HCT116 (cell line): ENCODE measurements at regions not wholly inside any gene's neighbourhood (a gene's known extent, or its start where the extent isn't known, plus 50 kb on each side); places are given as distances from the start of the nearest gene placed in this dataset.

Experiments used
- ATAC-seq: fragments of 200-7000 bp; cut with Tn5 transposase; 2 replicates; pipeline ENCODE4 v1.9.1; 2020; ENCODE audit warnings: mild to moderate bottlenecking, moderate library complexity
- BruUV-seq: library from RNA; stranded (reverse); fragments of 400-500 nt; replicated peaks from 2 replicates; lab custom pipeline; 2021; lab: Mats Ljungman, UMichigan
- CTCF ChIA-PET: fragments of 300-600 bp; sonication (Branson Sonifier 250); formaldehyde crosslinking; loops from one replicate; lab custom pipeline; 2021; ENCODE audit warnings: antibody characterized with exemption; lab: Charles Lee
- POLR2A ChIA-PET: fragments of 300-600, 350-600 bp; sonication (Branson Sonifier 250); formaldehyde crosslinking; loops from one replicate; lab custom pipeline; 2021; ENCODE audit warnings: antibody characterized with exemption; lab: Charles Lee
- RAD21 ChIA-PET, 2 experiments: fragments of 300-600 bp; sonication (Branson Sonifier 250); formaldehyde crosslinking; loops; one replicate each; lab custom pipeline; 2023; ENCODE audit warnings: low total read pairs in 2 of 2; ENCODE audit not compliant: uncharacterized antibody in 2 of 2, unreplicated experiment in 2 of 2, low non-redundant PET in 1 of 2; lab: Charles Lee
- DNase-seq: peaks from one replicate; pipeline ENCODE4 v3.0.0-alpha.2; 2010; ENCODE audit warnings: low read depth, low spot score
- H2AFZ ChIP-seq: fragments of 200-600 bp; shearing (Covaris generic), sonication (generic); 2 replicates; pipeline ENCODE4 v1.6.1; 2017; ENCODE audit warnings: low read depth, mixed run types, mixed read lengths, antibody characterized with exemption, low read length; ENCODE audit not compliant: poor library complexity, severe bottlenecking
- H3K27ac ChIP-seq: 2 replicates; pipeline ENCODE4 v1.5.1; 2012; ENCODE audit warnings: low read depth, low read length
- H3K27me3 ChIP-seq: fragments of 200-600 bp; sonication (generic); 2 replicates; pipeline ENCODE4 v1.6.1; 2016; ENCODE audit warnings: mixed run types, low read length, mixed read lengths; ENCODE audit not compliant: insufficient read depth
- H3K36me3 ChIP-seq, 2 experiments: fragments of 200-500 bp in 1 of 2; fragments of 200-600 bp in 1 of 2; sonication (Bioruptor generic) in 1 of 2; sonication (generic) in 1 of 2; 2 replicates each; pipeline versions ENCODE4 v1.5.1 to v1.6.1; 2014 to 2016; ENCODE audit warnings: low read length in 2 of 2, inconsistent platforms in 1 of 2, mixed read lengths in 1 of 2, mixed run types in 1 of 2; ENCODE audit not compliant: insufficient read depth in 2 of 2, control insufficient read depth in 1 of 2
- H3K4me1 ChIP-seq, 2 experiments: fragments of 200-600 bp in 1 of 2; sonication (generic) in 1 of 2; 2 replicates each; pipeline versions ENCODE4 v1.5.1 to v1.6.1; 2012 to 2017; ENCODE audit warnings: low read length in 2 of 2, inconsistent platforms in 1 of 2, mild to moderate bottlenecking in 1 of 2, mixed read lengths in 1 of 2, mixed run types in 1 of 2, moderate library complexity in 1 of 2; ENCODE audit not compliant: insufficient read depth in 2 of 2, control insufficient read depth in 1 of 2
- H3K4me2 ChIP-seq: fragments of 200-600 bp; sonication (generic); 2 replicates; pipeline ENCODE4 v1.6.1; 2017; ENCODE audit warnings: mixed run types, low read length, mixed read lengths
- H3K4me3 ChIP-seq, 2 experiments: fragments of 200-600 bp in 1 of 2; sonication (generic) in 1 of 2; replicated peaks in 1 of 2; 2 replicates each; pipeline ENCODE4 v1.5.1; 2011 to 2016; ENCODE audit warnings: low read length in 2 of 2, control low read depth in 1 of 2, low read depth in 1 of 2, mild to moderate bottlenecking in 1 of 2, mixed read lengths in 1 of 2, mixed run types in 1 of 2
- H3K79me2 ChIP-seq: fragments of 200-600 bp; sonication (generic); 2 replicates; pipeline ENCODE4 v1.6.1; 2017; ENCODE audit warnings: mild to moderate bottlenecking, mixed run types, low read length, moderate library complexity, mixed read lengths; ENCODE audit not compliant: insufficient read depth
- H3K9ac ChIP-seq: fragments of 200-600 bp; sonication (generic); 2 replicates; pipeline ENCODE4 v1.6.1; 2016; ENCODE audit warnings: low read length, mixed read lengths
- H3K9me2 ChIP-seq: fragments of 200-600 bp; sonication (generic), shearing (Covaris generic); 2 replicates; pipeline ENCODE4 v1.6.1; 2017; ENCODE audit warnings: mixed run types, mild to moderate bottlenecking, moderate library complexity; ENCODE audit not compliant: insufficient read depth
- H3K9me3 ChIP-seq, 2 experiments: fragments of 200-500 bp in 1 of 2; fragments of 200-600 bp in 1 of 2; sonication (Bioruptor generic) in 1 of 2; sonication (generic) in 1 of 2; 2 replicates each; pipeline ENCODE4 v1.6.1; 2014 to 2017; ENCODE audit warnings: low read length in 2 of 2, mixed read lengths in 2 of 2, inconsistent platforms in 1 of 2, low read depth in 1 of 2, mild to moderate bottlenecking in 1 of 2, mixed run types in 1 of 2, moderate library complexity in 1 of 2; ENCODE audit not compliant: control insufficient read depth in 1 of 2, insufficient read depth in 1 of 2
- H4K20me1 ChIP-seq: fragments of 200-600 bp; sonication (generic), shearing (Covaris generic); 2 replicates; pipeline ENCODE4 v1.6.1; 2017; ENCODE audit warnings: mixed run types, mild to moderate bottlenecking, moderate library complexity; ENCODE audit not compliant: insufficient read depth
- ELF1 ChIP-seq: IDR thresholded peaks from 2 replicates; pipeline ENCODE4 v1.6.1; 2012; ENCODE audit warnings: low read depth, borderline replicate concordance
- EZH2 ChIP-seq: fragments of 200-600 bp; sonication (generic); IDR thresholded peaks from 2 replicates; pipeline ENCODE4 v1.6.1; 2017; ENCODE audit warnings: antibody characterized with exemption, mixed run types
- FOSL1 ChIP-seq: IDR thresholded peaks from 2 replicates; pipeline ENCODE4 v1.6.1; 2012; ENCODE audit warnings: low read depth
- JUND ChIP-seq: IDR thresholded peaks from 2 replicates; pipeline ENCODE4 v1.6.1; 2012
- MAX ChIP-seq: IDR thresholded peaks from 2 replicates; pipeline ENCODE4 v1.6.1; 2012
- POLR2AphosphoS5 ChIP-seq: IDR thresholded peaks from 2 replicates; pipeline ENCODE4 v1.6.1; 2011; ENCODE audit warnings: mild to moderate bottlenecking, low read depth, low read length, moderate library complexity
- REST ChIP-seq: IDR thresholded peaks from 2 replicates; pipeline ENCODE4 v1.6.1; 2012; ENCODE audit warnings: low read depth
- SP1 ChIP-seq: IDR thresholded peaks from 2 replicates; pipeline ENCODE4 v1.6.1; 2012; ENCODE audit warnings: low read depth
- YY1 ChIP-seq: IDR thresholded peaks from 2 replicates; pipeline ENCODE4 v1.6.1; 2011; ENCODE audit warnings: low read length, low read depth, moderate library complexity, mild to moderate bottlenecking; ENCODE audit not compliant: insufficient replicate concordance; ENCODE audit errors: extremely low read depth
- ZNF274 ChIP-seq: fragments of 200-500 bp; sonication (Bioruptor generic); IDR thresholded peaks from 2 replicates; pipeline ENCODE4 v1.6.1; 2014; ENCODE audit warnings: mild to moderate bottlenecking, low read depth, low read length, inconsistent platforms
- intact Hi-C: fragments of 100-400 bp; cut with micrococcal nuclease; formaldehyde crosslinking; loops from 2 replicates; pipeline ENCODE4 v1.10.0; 2022

GRCh38 chr1:239558559-239558958 lies 172.2 kb downstream of the CHRM3 start:
- CTCF ChIA-PET, result no interaction called here
- TF ChIP-seq SP1 (no peak), JUND (no peak), REST (no peak), FOSL1 (no peak), ELF1 (no peak), MAX (no peak), YY1 (no peak), EZH2 (no peak), ZNF274 (no peak), POLR2AphosphoS5 (no peak)

More at GRCh38 chr1:239558559-239558958, 172.2 kb downstream of the CHRM3 start:
- DNase-seq (no peak), ATAC-seq (no peak)
- Histone ChIP-seq H2AFZ (no peak overlapping the region), H3K9me2 (no peaks in the 10 kb centered on the region), H3K9ac (no peak overlapping the region), H3K4me3 (no peak overlapping the region), H3K79me2 (no peaks in the 10 kb centered on the region), H3K27ac (no peak overlapping the region), H3K9me3 (peaks cover 16 to 33% of the 10 kb centered on the region in 2 experiments; a peak in 2 of 4 replicates), H3K4me2 (no peak overlapping the region), H4K20me1 (no peaks in the 10 kb centered on the region), H3K4me1 (no peaks in the 10 kb centered on the region), H3K36me3 (no peaks in the 10 kb centered on the region), H3K27me3 (no peaks in the 10 kb centered on the region)
- BruUV-seq, result no TSS peak
- POLR2A ChIA-PET, result no interaction called here
- RAD21 ChIA-PET, result no interaction called here
- intact Hi-C loops, result no loop called here
